Activated B cell treated with CpG ODN at 0.5 μM for 24 hours (primary cell): ENCODE measurements at regions not wholly inside any gene's neighbourhood (a gene's known extent, or its start where the extent isn't known, plus 50 kb on each side); places are given as distances from the start of the nearest gene placed in this dataset.

Experiments
- ATAC-seq: fragments of 200-7000 bp; cut with Tn5 transposase; one replicate; pipeline ENCODE4 v1.10.0; 2021; ENCODE audit warnings: low read depth, mild to moderate bottlenecking, moderate library complexity
- CTCF ChIA-PET: fragments of 350-600 bp; sonication (Branson Sonifier 250); formaldehyde crosslinking; loops from one replicate; lab custom pipeline; 2021; ENCODE audit warnings: antibody characterized with exemption; lab: Charles Lee
- POLR2A ChIA-PET: fragments of 350-600 bp; sonication (Branson Sonifier 250); formaldehyde crosslinking; loops from one replicate; lab custom pipeline; 2021; ENCODE audit warnings: antibody characterized with exemption; lab: Charles Lee
- DNase-seq: peaks from one replicate; pipeline ENCODE4 v3.0.0; 2022
- H3K27ac Mint-ChIP-seq: one replicate; pipeline ENCODE4 v1.8.0; 2020; ENCODE audit warnings: mixed read lengths
- H3K27me3 Mint-ChIP-seq: one replicate; pipeline ENCODE4 v1.8.0; 2021; ENCODE audit warnings: mixed read lengths
- H3K36me3 Mint-ChIP-seq: one replicate; pipeline ENCODE4 v1.8.0; 2021; ENCODE audit warnings: low read depth, mixed read lengths
- H3K4me1 Mint-ChIP-seq: one replicate; pipeline ENCODE4 v1.8.0; 2021; ENCODE audit warnings: mixed read lengths
- H3K4me3 Mint-ChIP-seq: one replicate; pipeline ENCODE4 v1.8.0; 2020; ENCODE audit warnings: mild to moderate bottlenecking, mixed read lengths
- H3K9me3 Mint-ChIP-seq: one replicate; pipeline ENCODE4 v1.8.0; 2020; ENCODE audit warnings: mixed read lengths
- CTCF ChIP-seq: fragments of 200-600 bp; IDR thresholded peaks from one replicate; pipeline ENCODE4 v1.8.0; 2022; ENCODE audit warnings: antibody characterized with exemption, mild to moderate bottlenecking
- intact Hi-C: fragments of 100-400 bp; cut with micrococcal nuclease; formaldehyde crosslinking; loops from one replicate; pipeline ENCODE4 v1.15.1; 2024

DNA sequence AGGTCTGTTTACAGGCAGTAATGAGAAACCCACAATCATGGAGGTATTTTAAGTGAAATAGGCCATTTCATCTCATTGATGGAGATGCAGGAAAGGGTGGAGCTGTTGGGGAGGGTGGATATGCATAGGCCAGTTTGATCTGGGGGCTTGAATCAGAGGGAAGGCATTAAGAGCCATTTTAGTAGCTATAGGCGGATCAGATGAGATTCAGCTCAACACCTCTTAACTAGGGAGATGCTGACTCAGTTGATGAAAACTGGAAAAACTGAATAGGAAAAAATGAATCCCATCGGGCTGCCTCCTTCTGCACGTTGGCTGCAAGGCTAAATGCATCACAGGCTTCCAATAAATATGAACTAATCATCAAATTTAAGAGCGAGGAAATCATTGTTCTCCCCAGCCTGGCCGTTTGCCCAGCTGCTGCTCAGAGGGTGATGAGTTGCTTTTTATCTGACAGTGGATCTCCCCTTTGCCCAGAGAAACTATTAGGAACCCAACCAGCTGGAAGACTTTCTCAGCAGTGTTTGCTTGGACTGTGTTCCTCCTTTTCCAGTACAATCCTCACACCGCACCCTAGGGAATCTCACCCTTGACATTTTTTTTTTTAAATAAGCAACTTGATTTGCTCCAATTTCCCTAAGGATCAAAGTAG, 149.6 kb downstream of the SOX9 start:
- POLR2A ChIA-PET, result no interaction called here
- ATAC-seq (no peak), DNase-seq (no peak)
- Mint-ChIP-seq H3K27me3 (peaks cover 4% of the 10 kb centered on the region), H3K36me3 (no peaks in the 10 kb centered on the region), H3K4me1 (no peaks in the 10 kb centered on the region), H3K27ac (no peak overlapping the region), H3K4me3 (no peak overlapping the region), H3K9me3 (no peaks in the 10 kb centered on the region)
- intact Hi-C loops, result no loop called here
- no peak for TF ChIP-seq CTCF
- CTCF ChIA-PET, result no interaction called here

- no peak for ATAC-seq
- H3K27me3 Mint-ChIP-seq, result peaks cover 2% of the 10 kb centered on the region
- H3K4me1 Mint-ChIP-seq, result no peaks in the 10 kb centered on the region
- DNase-seq, result no peak
- intact Hi-C loops, result no loop called here
- H3K36me3 Mint-ChIP-seq, result no peaks in the 10 kb centered on the region
- no peak for TF ChIP-seq CTCF
- ChIA-PET CTCF (no interaction called here), POLR2A (no interaction called here)
- H3K27ac Mint-ChIP-seq, result no peak overlapping the region
- no peak overlapping the region for H3K4me3 Mint-ChIP-seq
- H3K9me3 Mint-ChIP-seq, result peaks cover 5% of the 10 kb centered on the region
Measured at GRCh38 chr17:72271603-72272002, 150.8 kb downstream of the SOX9 start.

- no peaks in the 10 kb centered on the region for H3K36me3 Mint-ChIP-seq
- H3K4me3 Mint-ChIP-seq, result no peak overlapping the region
- ATAC-seq (no peak), DNase-seq (no peak)
- no peaks in the 10 kb centered on the region for H3K4me1 Mint-ChIP-seq
- POLR2A ChIA-PET, result no interaction called here
- H3K27ac Mint-ChIP-seq, result no peak overlapping the region
- peaks cover 5% of the 10 kb centered on the region for H3K9me3 Mint-ChIP-seq
- no peak for TF ChIP-seq CTCF
- intact Hi-C loops, result no loop called here
- CTCF ChIA-PET, result no interaction called here
- H3K27me3 Mint-ChIP-seq, result peaks cover 2% of the 10 kb centered on the region
Measured at GRCh38 chr17:72273289-72274056, 152.7 kb downstream of the SOX9 start.

GRCh38 chr17:72274614-72275013, 153.8 kb downstream of the SOX9 start:
- intact Hi-C loops, result no loop called here
- no peak for ATAC-seq
- POLR2A ChIA-PET, result no interaction called here
- no peaks in the 10 kb centered on the region for H3K27me3 Mint-ChIP-seq
- DNase-seq, result no peak
- no peaks in the 10 kb centered on the region for H3K36me3 Mint-ChIP-seq
- H3K9me3 Mint-ChIP-seq, result peaks cover 5% of the 10 kb centered on the region
- CTCF ChIA-PET, result no interaction called here
- no peak for TF ChIP-seq CTCF
- no peaks in the 10 kb centered on the region for H3K4me1 Mint-ChIP-seq
- H3K27ac Mint-ChIP-seq, result no peak overlapping the region
- H3K4me3 Mint-ChIP-seq, result no peak overlapping the region

DNA sequence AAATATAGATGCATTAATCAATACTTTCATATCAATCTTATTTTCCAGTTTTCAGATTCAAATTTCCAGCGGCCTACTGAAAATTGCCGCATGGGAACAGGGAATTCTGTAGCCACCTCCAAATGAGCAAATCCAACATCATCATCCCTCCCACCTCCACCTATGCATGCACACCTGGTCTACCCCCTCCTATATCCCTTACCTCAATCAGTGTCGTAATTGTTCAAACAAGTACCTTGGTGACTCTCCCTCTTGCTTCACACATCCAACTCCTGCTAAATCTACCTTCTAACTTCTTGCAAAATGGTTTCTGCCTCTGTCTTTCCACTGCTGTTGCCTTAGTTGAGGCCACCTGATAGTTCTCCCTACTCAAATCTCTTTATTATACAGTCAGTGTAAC, 160.1 kb downstream of the SOX9 start:
- Mint-ChIP-seq H3K4me1 (no peaks in the 10 kb centered on the region), H3K4me3 (no peak overlapping the region), H3K27me3 (no peaks in the 10 kb centered on the region), H3K27ac (no peak overlapping the region), H3K36me3 (no peaks in the 10 kb centered on the region), H3K9me3 (peaks cover 5% of the 10 kb centered on the region)
- CTCF ChIA-PET, result no interaction called here
- ATAC-seq, result no peak
- intact Hi-C loops, result no loop called here
- no peak for DNase-seq
- POLR2A ChIA-PET, result no interaction called here
- TF ChIP-seq CTCF, result no peak
